CD14-positive monocyte (primary cell): ENCODE measurements at regions not wholly inside any gene's neighbourhood (a gene's known extent, or its start where the extent isn't known, plus 50 kb on each side); places are given as distances from the start of the nearest gene placed in this dataset.
A peak's percentile ranks its signal among the peaks of the same experiment; 100 is the strongest.

ENCODE experiments used
- DNase-seq, 3 donors: peaks; one replicate each; pipeline ENCODE4 v3.0.0-alpha.2; 2011 to 2022
- H2AFZ ChIP-seq: 2 replicates; pipeline ENCODE4 v1.6.0; 2012; ENCODE audit warnings: mild to moderate bottlenecking, low read depth, low read length, inconsistent platforms; ENCODE audit not compliant: insufficient read depth, poor library complexity, severe bottlenecking
- H3K27ac ChIP-seq, 2 donors: 1 replicate in 1 of 2; 2 replicates in 1 of 2; pipeline ENCODE4 v1.5.1; 2012 to 2013; ENCODE audit warnings: low read length in 2 of 2, control low read depth in 1 of 2, inconsistent platforms in 1 of 2, low read depth in 1 of 2, mild to moderate bottlenecking in 1 of 2
- H3K27me3 ChIP-seq, 2 donors: one replicate each; pipeline versions ENCODE4 v1.6.0 to v1.6.1; 2011 to 2013; ENCODE audit warnings: low read length in 2 of 2; ENCODE audit not compliant: control insufficient read depth in 2 of 2, insufficient read depth in 2 of 2
- H3K36me3 ChIP-seq, 2 donors: replicated peaks in 1 of 2; 1 replicate in 1 of 2; 2 replicates in 1 of 2; pipeline versions ENCODE4 v1.5.1 to v1.6.1; 2012 to 2013; ENCODE audit warnings: low read length in 2 of 2, control low read depth in 1 of 2, inconsistent platforms in 1 of 2, mild to moderate bottlenecking in 1 of 2; ENCODE audit not compliant: insufficient read depth in 2 of 2, control insufficient read depth in 1 of 2
- H3K4me1 ChIP-seq, 2 donors: 1 replicate in 1 of 2; 2 replicates in 1 of 2; pipeline versions ENCODE4 v1.5.1 to v1.6.1; 2012 to 2013; ENCODE audit warnings: low read length in 2 of 2, control low read depth in 1 of 2, inconsistent platforms in 1 of 2, mild to moderate bottlenecking in 1 of 2, moderate library complexity in 1 of 2; ENCODE audit not compliant: insufficient read depth in 2 of 2, control insufficient read depth in 1 of 2
- H3K4me2 ChIP-seq: replicated peaks from 2 replicates; pipeline ENCODE3; 2012; ENCODE audit warnings: low read length, moderate library complexity, mild to moderate bottlenecking; ENCODE audit not compliant: poor library complexity, severe bottlenecking; ENCODE audit errors: extremely low read depth
- H3K4me3 ChIP-seq, 3 experiments: fragments of 200-600 bp in 1 of 3; sonication (generic) in 1 of 3; replicated peaks in 1 of 3; 1 replicate in 2 of 3; 2 replicates in 1 of 3; pipeline ENCODE4 v1.5.1; 2011 to 2013; ENCODE audit warnings: low read length in 3 of 3, mild to moderate bottlenecking in 3 of 3, control low read depth in 2 of 3, low read depth in 2 of 3, inconsistent platforms in 1 of 3, moderate library complexity in 1 of 3
- H3K79me2 ChIP-seq: 2 replicates; pipeline ENCODE4 v1.6.0; 2012; ENCODE audit warnings: mild to moderate bottlenecking, control low read depth, inconsistent platforms, low read length, moderate library complexity; ENCODE audit not compliant: insufficient read depth
- H3K9ac ChIP-seq: 2 replicates; pipeline ENCODE4 v1.6.0; 2017; ENCODE audit warnings: low read length, mild to moderate bottlenecking; ENCODE audit not compliant: insufficient read depth, poor library complexity, severe bottlenecking
- H3K9me3 ChIP-seq, 2 donors: replicated peaks in 1 of 2; 1 replicate in 1 of 2; 2 replicates in 1 of 2; pipeline versions ENCODE4 v1.5.1 to v1.6.1; 2012 to 2013; ENCODE audit warnings: low read length in 2 of 2, control low read depth in 1 of 2; ENCODE audit not compliant: control insufficient read depth in 1 of 2, insufficient read depth in 1 of 2
- H4K20me1 ChIP-seq: 2 replicates; pipeline ENCODE4 v1.6.0; 2012; ENCODE audit warnings: mild to moderate bottlenecking, low read length, control low read depth, moderate library complexity; ENCODE audit not compliant: insufficient read depth
- H3K27ac Mint-ChIP-seq, 7 donors: one replicate each; pipeline ENCODE4 v1.8.0; 2020; ENCODE audit warnings: mild to moderate bottlenecking in 7 of 7, mixed read lengths in 7 of 7, moderate library complexity in 6 of 7, inconsistent platforms in 2 of 7
- H3K27me3 Mint-ChIP-seq, 3 donors: one replicate each; pipeline ENCODE4 v1.8.0; 2021 to 2022; ENCODE audit warnings: low read depth in 3 of 3, mild to moderate bottlenecking in 3 of 3, mixed read lengths in 3 of 3, moderate library complexity in 3 of 3, inconsistent platforms in 1 of 3
- H3K36me3 Mint-ChIP-seq, 2 donors: one replicate each; pipeline ENCODE4 v1.8.0; 2020; ENCODE audit warnings: mixed read lengths in 2 of 2, inconsistent platforms in 1 of 2, mild to moderate bottlenecking in 1 of 2
- H3K4me1 Mint-ChIP-seq: one replicate; pipeline ENCODE4 v1.8.0; 2020; ENCODE audit warnings: mild to moderate bottlenecking, mixed read lengths
- H3K4me3 Mint-ChIP-seq, 2 donors: one replicate each; pipeline ENCODE4 v1.8.0; 2020; ENCODE audit warnings: mild to moderate bottlenecking in 2 of 2, mixed read lengths in 2 of 2, moderate library complexity in 1 of 2
- H3K9me3 Mint-ChIP-seq, 7 donors: one replicate each; pipeline ENCODE4 v1.8.0; 2020 to 2022; ENCODE audit warnings: mixed read lengths in 7 of 7, mild to moderate bottlenecking in 6 of 7, moderate library complexity in 6 of 7, inconsistent platforms in 2 of 7
- WGBS: methylation state at CpG from one replicate; pipeline ENCODE4 v1.1.5; 2013; ENCODE audit warnings: missing lambda C conversion rate; ENCODE audit not compliant: insufficient coverage; 5-methylcytosine and 5-hydroxymethylcytosine counted together
- intact Hi-C, 2 donors: fragments of 100-400 bp; cut with micrococcal nuclease; formaldehyde crosslinking; loops; one replicate each; pipeline versions ENCODE4 v1.15.0 to v1.15.1; 2023
- TF ChIP-seq, protein P1 (sequence below): fragments of 200-600 bp; IDR thresholded peaks from one replicate; pipeline ENCODE4 v1.8.0; 2022; ENCODE audit warnings: antibody characterized with exemption, mild to moderate bottlenecking

DNA sequence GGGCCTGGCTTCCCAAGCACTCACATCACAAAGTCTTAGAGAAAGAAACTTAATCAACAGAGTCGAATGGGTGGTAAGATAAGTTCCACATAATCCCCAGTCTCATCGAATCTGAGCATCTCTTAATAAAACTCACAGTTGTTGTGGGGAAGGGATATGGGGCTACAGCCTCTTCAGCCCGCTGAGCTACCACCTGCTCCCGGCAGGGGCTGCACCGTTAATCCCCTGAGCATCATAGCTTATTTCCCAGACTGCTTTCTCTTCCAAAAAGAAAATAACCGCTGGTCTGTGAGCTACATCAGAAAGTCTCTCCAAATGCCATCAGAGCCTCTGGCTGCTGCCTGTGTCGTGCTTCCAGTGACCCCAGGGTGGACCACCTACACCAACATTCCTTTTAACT, 139.4 kb upstream of the CELF4 start:
- Mint-ChIP-seq H3K27me3 (no peaks in the 10 kb centered on the region), H3K4me3 (no peak overlapping the region), H3K27ac (no peak overlapping the region), H3K36me3 (no peaks in the 10 kb centered on the region), H3K9me3 (no peaks in the 10 kb centered on the region), H3K4me1 (no peaks in the 10 kb centered on the region)
- 89% methylated on average over 3 of the region's 7 CpGs for WGBS
- no peak overlapping the region for H3K27ac ChIP-seq
- intact Hi-C loops = no loop called here
- no peak for DNase-seq
- H3K36me3 ChIP-seq = no peaks in the 10 kb centered on the region
- H3K4me1 ChIP-seq = no peaks in the 10 kb centered on the region
- no peaks in the 10 kb centered on the region for H3K79me2 ChIP-seq
- no peak overlapping the region for H3K4me2 ChIP-seq
- TF ChIP-seq, protein P1, sequence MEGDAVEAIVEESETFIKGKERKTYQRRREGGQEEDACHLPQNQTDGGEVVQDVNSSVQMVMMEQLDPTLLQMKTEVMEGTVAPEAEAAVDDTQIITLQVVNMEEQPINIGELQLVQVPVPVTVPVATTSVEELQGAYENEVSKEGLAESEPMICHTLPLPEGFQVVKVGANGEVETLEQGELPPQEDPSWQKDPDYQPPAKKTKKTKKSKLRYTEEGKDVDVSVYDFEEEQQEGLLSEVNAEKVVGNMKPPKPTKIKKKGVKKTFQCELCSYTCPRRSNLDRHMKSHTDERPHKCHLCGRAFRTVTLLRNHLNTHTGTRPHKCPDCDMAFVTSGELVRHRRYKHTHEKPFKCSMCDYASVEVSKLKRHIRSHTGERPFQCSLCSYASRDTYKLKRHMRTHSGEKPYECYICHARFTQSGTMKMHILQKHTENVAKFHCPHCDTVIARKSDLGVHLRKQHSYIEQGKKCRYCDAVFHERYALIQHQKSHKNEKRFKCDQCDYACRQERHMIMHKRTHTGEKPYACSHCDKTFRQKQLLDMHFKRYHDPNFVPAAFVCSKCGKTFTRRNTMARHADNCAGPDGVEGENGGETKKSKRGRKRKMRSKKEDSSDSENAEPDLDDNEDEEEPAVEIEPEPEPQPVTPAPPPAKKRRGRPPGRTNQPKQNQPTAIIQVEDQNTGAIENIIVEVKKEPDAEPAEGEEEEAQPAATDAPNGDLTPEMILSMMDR = no peak
- no peaks in the 10 kb centered on the region for H3K27me3 ChIP-seq
- no peak overlapping the region for H3K4me3 ChIP-seq
- H3K9me3 ChIP-seq = no peaks in the 10 kb centered on the region
- no peak overlapping the region for H3K9ac ChIP-seq
- H4K20me1 ChIP-seq = no peaks in the 10 kb centered on the region
- no peak overlapping the region for H2AFZ ChIP-seq

DNA sequence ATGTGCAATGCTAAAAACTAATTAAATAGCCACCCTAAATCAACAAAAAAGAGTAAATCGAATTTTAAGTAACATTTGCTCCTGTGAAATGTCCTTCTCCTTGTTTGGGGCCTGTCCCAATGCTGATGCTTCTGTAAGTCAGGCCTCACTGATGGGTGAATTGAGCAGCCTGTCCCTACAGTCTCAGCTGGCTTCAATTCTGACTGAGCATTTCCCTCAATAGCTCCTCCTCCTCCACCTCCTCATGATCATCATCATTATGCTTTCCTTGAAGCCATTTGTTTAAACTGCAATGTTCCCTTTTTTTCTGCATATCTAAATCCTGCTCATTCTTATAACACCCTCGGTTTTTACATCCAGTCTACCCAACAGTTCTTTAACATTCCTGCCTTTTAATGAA, 137.2 kb upstream of the CELF4 start:
- WGBS = 100% methylated on average over 1 of the region's 2 CpGs
- intact Hi-C loops = no loop called here
- TF ChIP-seq, protein P1 = no peak

More for the DNA sequence above, 137.2 kb upstream of the CELF4 start:
- Histone ChIP-seq H4K20me1 (no peaks in the 10 kb centered on the region), H3K36me3 (no peaks in the 10 kb centered on the region), H3K4me2 (no peak overlapping the region), H3K4me1 (no peaks in the 10 kb centered on the region), H3K79me2 (no peaks in the 10 kb centered on the region), H3K27ac (no peak overlapping the region), H2AFZ (no peak overlapping the region), H3K27me3 (no peaks in the 10 kb centered on the region), H3K4me3 (no peak overlapping the region), H3K9ac (no peak overlapping the region), H3K9me3 (no peaks in the 10 kb centered on the region)
- no peak for DNase-seq
- Mint-ChIP-seq H3K27ac (peak overlapping the region in 1 of 7 donors; percentile 21), H3K4me3 (no peak overlapping the region), H3K4me1 (no peaks in the 10 kb centered on the region), H3K36me3 (no peaks in the 10 kb centered on the region), H3K9me3 (peaks cover 0 to 4% (median 0%) of the 10 kb centered on the region in 7 donors), H3K27me3 (peaks cover 0 to 5% (median 3%) of the 10 kb centered on the region in 3 donors)
